SK-N-SH (cell line): ENCODE measurements at regions not wholly inside any gene's neighbourhood (a gene's known extent, or its start where the extent isn't known, plus 50 kb on each side); places are given as distances from the start of the nearest gene placed in this dataset.
A peak's percentile ranks its signal among the peaks of the same experiment; 100 is the strongest.

Experiments
- CTCF ChIA-PET: fragments of 300-600, 350-600 bp; formaldehyde crosslinking; extraction: SDS; loops from one replicate; lab custom pipeline; 2021; lab: Yijun Ruan, JAX
- POLR2A ChIA-PET: fragments of 350-600 bp; sonication (Branson Sonifier 250); formaldehyde crosslinking; extraction: SDS; loops from one replicate; lab custom pipeline; 2020; ENCODE audit warnings: antibody characterized with exemption, inconsistent platforms; lab: Yijun Ruan, JAX
- DNase-seq: peaks from one replicate; pipeline ENCODE4 v3.0.0; 2012
- H2AFZ ChIP-seq: fragments of 200-600 bp; sonication (generic); 2 replicates; pipeline ENCODE4 v1.8.1; 2016; ENCODE audit warnings: antibody characterized with exemption, mild to moderate bottlenecking, low read depth
- H3F3A ChIP-seq: fragments of 200-600 bp; sonication (generic); replicated peaks from 2 replicates; pipeline ENCODE3; 2016; ENCODE audit warnings: antibody characterized with exemption, mild to moderate bottlenecking; ENCODE audit not compliant: insufficient read depth
- H3K27ac ChIP-seq, 2 experiments: fragments of 200-500 bp in 1 of 2; fragments of 200-600 bp in 1 of 2; sonication (Bioruptor generic) in 1 of 2; sonication (generic), shearing (Covaris generic) in 1 of 2; 2 replicates each; pipeline versions ENCODE4 v1.5.1 to v1.6.1; 2014 to 2016; ENCODE audit warnings: low read depth in 2 of 2, inconsistent platforms in 1 of 2, low read length in 1 of 2, mild to moderate bottlenecking in 1 of 2, mixed read lengths in 1 of 2
- H3K27me3 ChIP-seq: fragments of 200-600 bp; sonication (generic), shearing (Covaris generic); 2 replicates; pipeline ENCODE4 v1.6.1; 2016; ENCODE audit warnings: mixed run types; ENCODE audit not compliant: insufficient read depth
- H3K36me3 ChIP-seq, 2 experiments: fragments of 200-500 bp in 1 of 2; fragments of 200-600 bp in 1 of 2; sonication (Bioruptor generic) in 1 of 2; sonication (generic) in 1 of 2; replicated peaks in 1 of 2; 2 replicates each; pipeline versions ENCODE3 to v1.5.1; 2014 to 2016; ENCODE audit warnings: low read length in 1 of 2, mild to moderate bottlenecking in 1 of 2; ENCODE audit not compliant: insufficient read depth in 2 of 2, control insufficient read depth in 1 of 2
- H3K4me1 ChIP-seq, 2 experiments: fragments of 200-500 bp in 1 of 2; fragments of 200-600 bp in 1 of 2; sonication (Bioruptor generic) in 1 of 2; sonication (generic), shearing (Covaris generic) in 1 of 2; 2 replicates each; pipeline versions ENCODE4 v1.5.1 to v1.6.1; 2014 to 2016; ENCODE audit warnings: low read depth in 1 of 2, low read length in 1 of 2, mixed run types in 1 of 2; ENCODE audit not compliant: insufficient read depth in 2 of 2, control insufficient read depth in 1 of 2
- H3K4me2 ChIP-seq: fragments of 200-600 bp; sonication (generic), shearing (Covaris generic); 2 replicates; pipeline ENCODE4 v1.6.1; 2017; ENCODE audit warnings: mixed run types
- H3K4me3 ChIP-seq, 2 experiments: fragments of 200-500 bp in 1 of 2; fragments of 200-600 bp in 1 of 2; sonication (Bioruptor generic) in 1 of 2; sonication (generic), shearing (Covaris generic) in 1 of 2; 2 replicates each; pipeline versions ENCODE4 v1.5.1 to v1.8.1; 2014 to 2016; ENCODE audit warnings: low read depth in 2 of 2, inconsistent platforms in 1 of 2, low read length in 1 of 2, mild to moderate bottlenecking in 1 of 2, mixed read lengths in 1 of 2, moderate library complexity in 1 of 2
- H3K79me2 ChIP-seq: fragments of 200-600 bp; sonication (generic); 2 replicates; pipeline ENCODE4 v1.8.1; 2017; ENCODE audit warnings: mild to moderate bottlenecking; ENCODE audit not compliant: insufficient read depth
- H3K9ac ChIP-seq: fragments of 200-600 bp; sonication (generic); 2 replicates; pipeline ENCODE4 v1.6.1; 2017; ENCODE audit warnings: mixed run types
- H3K9me2 ChIP-seq: fragments of 200-600 bp; sonication (generic); 2 replicates; pipeline ENCODE4 v1.6.1; 2017; ENCODE audit warnings: mixed run types
- H3K9me3 ChIP-seq: fragments of 200-600 bp; sonication (generic); 2 replicates; pipeline ENCODE4 v1.6.1; 2017; ENCODE audit warnings: mixed run types, mild to moderate bottlenecking, moderate library complexity
- H4K20me1 ChIP-seq: fragments of 200-600 bp; sonication (generic); 2 replicates; pipeline ENCODE4 v1.6.1; 2017; ENCODE audit warnings: mild to moderate bottlenecking, mixed run types; ENCODE audit not compliant: insufficient read depth
- EP300 ChIP-seq, 2 experiments: IDR thresholded peaks; 2 replicates each; pipeline versions ENCODE4 v1.4.0 to v1.6.1; 2012; ENCODE audit warnings: borderline replicate concordance in 1 of 2, low read depth in 1 of 2, low read length in 1 of 2
- FOXJ3 ChIP-seq: sonication (generic); formaldehyde crosslinking; IDR thresholded peaks from 2 replicates; pipeline ENCODE4 v1.5.1; 2020; ENCODE audit warnings: mild to moderate bottlenecking, missing genetic modification reagents
- GABPA ChIP-seq: IDR thresholded peaks from 2 replicates; pipeline ENCODE4 v1.4.0; 2012; ENCODE audit warnings: low read depth, mild to moderate bottlenecking
- NFIC ChIP-seq: IDR thresholded peaks from 2 replicates; pipeline ENCODE4 v1.4.0; 2012; ENCODE audit warnings: borderline replicate concordance
- NRF1 ChIP-seq: IDR thresholded peaks from 2 replicates; pipeline ENCODE4 v1.6.1; 2012; ENCODE audit warnings: low read depth, mild to moderate bottlenecking, low read length
- REST ChIP-seq: IDR thresholded peaks from 2 replicates; pipeline ENCODE4 v1.6.1; 2012; ENCODE audit warnings: mild to moderate bottlenecking, low read depth, low read length, moderate library complexity
- RXRA ChIP-seq: IDR thresholded peaks from 2 replicates; pipeline ENCODE4 v1.4.0; 2012; ENCODE audit warnings: low read depth, mild to moderate bottlenecking, borderline replicate concordance
- TAF1 ChIP-seq: IDR thresholded peaks from 2 replicates; pipeline ENCODE4 v1.6.1; 2012; ENCODE audit warnings: low read depth, mild to moderate bottlenecking, low read length, moderate library complexity, borderline replicate concordance
- ZBTB33 ChIP-seq: IDR thresholded peaks from 2 replicates; pipeline ENCODE4 v1.4.0; 2012; ENCODE audit warnings: low read depth, borderline replicate concordance
- WGBS: methylation state at CpG from one replicate; pipeline ENCODE4 v1.1.6; 2017; ENCODE audit warnings: low lambda C conversion rate; 5-methylcytosine and 5-hydroxymethylcytosine counted together
- TF ChIP-seq, protein P1 (sequence below): IDR thresholded peaks from 2 replicates; pipeline ENCODE4 v1.4.0; 2012; ENCODE audit warnings: low read depth, borderline replicate concordance

DNA sequence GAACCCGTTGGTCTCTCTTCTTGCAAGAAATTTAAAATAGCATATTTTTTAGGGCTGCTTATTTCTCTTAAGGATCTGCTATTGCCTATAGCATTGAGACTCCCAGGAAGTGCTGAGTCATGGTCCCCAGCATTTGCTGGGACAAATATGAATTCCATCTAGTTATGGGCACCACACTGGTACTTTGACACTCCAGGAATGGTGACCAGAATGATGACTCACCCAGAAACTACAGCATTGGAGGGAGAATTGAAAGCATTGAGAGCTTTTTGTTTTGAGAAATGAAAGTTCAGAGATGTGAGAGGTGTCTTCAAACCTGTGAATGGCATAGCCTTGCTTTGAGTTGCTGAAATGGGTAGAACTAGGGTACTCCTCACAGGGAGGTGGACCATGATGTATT is 699.7 kb downstream of the DHX35 start:
- H3F3A ChIP-seq, result peaks cover 5% of the 10 kb centered on the region
- 0 out of 2 replicates have a peak overlapping the region, but pooled peaks have one; percentile 21 for H3K4me2 ChIP-seq
- no peaks in the 10 kb centered on the region for H3K9me3 ChIP-seq
- H2AFZ ChIP-seq, result no peak overlapping the region
- TF ChIP-seq ZBTB33 (no peak), TAF1 (no peak), RXRA (no peak), GABPA (no peak)
- TF ChIP-seq, all 33 proteins: peak for 0
- no peaks in the 10 kb centered on the region for H3K27me3 ChIP-seq
- H3K36me3 ChIP-seq, result no peaks in the 10 kb centered on the region
- no peaks in the 10 kb centered on the region for H4K20me1 ChIP-seq
- H3K79me2 ChIP-seq, result no peaks in the 10 kb centered on the region
- H3K9me2 ChIP-seq, result no peaks in the 10 kb centered on the region
- H3K9ac ChIP-seq, result no peak overlapping the region
- DNase-seq, result no peak
- ChIA-PET POLR2A (no interaction called here), CTCF (no interaction called here)
- no peak overlapping the region for H3K4me3 ChIP-seq
- WGBS, result 3% methylated on average over 1 of the region's 1 CpG
- H3K27ac ChIP-seq, result peak overlapping the region in 1 of 2 experiments; percentile 85; a peak in 2 of 4 replicates
- 0 out of 4 replicates have a peak, but pooled peaks cover 0 to 11% of the 10 kb centered on the region in 2 experiments for H3K4me1 ChIP-seq

- POLR2A ChIA-PET, result no interaction called here
- Histone ChIP-seq H3K9ac (no peak overlapping the region), H2AFZ (no peak overlapping the region), H3K9me2 (no peaks in the 10 kb centered on the region), H3K36me3 (no peaks in the 10 kb centered on the region), H4K20me1 (no peaks in the 10 kb centered on the region), H3K4me1 (0 out of 4 replicates have a peak, but pooled peaks cover 0 to 11% of the 10 kb centered on the region in 2 experiments), H3K4me2 (no peak overlapping the region), H3K9me3 (no peaks in the 10 kb centered on the region), H3F3A (peaks cover 5% of the 10 kb centered on the region), H3K79me2 (no peaks in the 10 kb centered on the region), H3K4me3 (no peak overlapping the region), H3K27ac (peak overlapping the region in 1 of 2 experiments; percentile 85; a peak in 2 of 4 replicates), H3K27me3 (no peaks in the 10 kb centered on the region)
- 66% methylated on average over 2 of the region's 2 CpGs for WGBS
- CTCF ChIA-PET, result no interaction called here
- TF ChIP-seq NRF1, result no peak
- no peak for TF ChIP-seq NFIC
- no peak for TF ChIP-seq EP300 (IDR thresholded peaks at IDR 0.05; ENCODE audit: borderline replicate concordance in 1 of 2, low read depth in 1 of 2, low read length in 1 of 2)
- TF ChIP-seq REST, result no peak
- no peak for TF ChIP-seq FOXJ3 (CRISPR knock-in tag)
- TF ChIP-seq, protein P1, sequence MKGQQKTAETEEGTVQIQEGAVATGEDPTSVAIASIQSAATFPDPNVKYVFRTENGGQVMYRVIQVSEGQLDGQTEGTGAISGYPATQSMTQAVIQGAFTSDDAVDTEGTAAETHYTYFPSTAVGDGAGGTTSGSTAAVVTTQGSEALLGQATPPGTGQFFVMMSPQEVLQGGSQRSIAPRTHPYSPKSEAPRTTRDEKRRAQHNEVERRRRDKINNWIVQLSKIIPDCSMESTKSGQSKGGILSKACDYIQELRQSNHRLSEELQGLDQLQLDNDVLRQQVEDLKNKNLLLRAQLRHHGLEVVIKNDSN, result no peak
- DNase-seq, result no peak
These were observed 698.8 kb downstream of the DHX35 start for GRCh38 chr20:39660965-39661364.
